HepG2 (cell line): ENCODE measurements at regions not wholly inside any gene's neighbourhood (a gene's known extent, or its start where the extent isn't known, plus 50 kb on each side); places are given as distances from the start of the nearest gene placed in this dataset.

ENCODE experiments used
- ATAC-seq: fragments of 200-7000 bp; cut with Tn5 transposase; 3 replicates; pipeline ENCODE4 v1.9.1; 2020; ENCODE audit warnings: mild to moderate bottlenecking, moderate library complexity
- BruUV-seq: library from RNA; stranded (reverse); fragments of 400-500 nt; replicated peaks from 2 replicates; lab custom pipeline; 2021; lab: Mats Ljungman, UMichigan
- CTCF ChIA-PET: fragments of 300-600 bp; formaldehyde crosslinking; extraction: SDS; loops from one replicate; lab custom pipeline; 2021; ENCODE audit warnings: low total read pairs, inconsistent platforms, low intra/inter-chr PET ratio; lab: Yijun Ruan, JAX
- POLR2A ChIA-PET: fragments of 350-600 bp; sonication (Branson Sonifier 250); formaldehyde crosslinking; loops from one replicate; lab custom pipeline; 2020; ENCODE audit warnings: antibody characterized with exemption, inconsistent platforms; lab: Yijun Ruan, JAX
- DNase-seq: peaks from one replicate; pipeline ENCODE4 v3.0.0-alpha.2; 2015; ENCODE audit warnings: low spot score
- FAIRE-seq: peaks from 3 replicates; lab custom pipeline; 2011; peaks lifted over from hg19 to GRCh38; lab: Jason Lieb, UNC
- H2AFZ ChIP-seq: one replicate; pipeline ENCODE4 v1.6.1; 2011; ENCODE audit warnings: low read length, inconsistent platforms
- H3K27ac ChIP-seq: fragments of 300-600 bp; 3 replicates; pipeline ENCODE4 v1.8.0; 2011; ENCODE audit warnings: mixed run types, mild to moderate bottlenecking, mixed read lengths, low read length, inconsistent platforms; ENCODE audit not compliant: insufficient read depth; ENCODE audit errors: extremely low read length
- H3K27me3 ChIP-seq, 2 experiments: fragments of 200-600 bp in 1 of 2; 2 replicates in 1 of 2; 3 replicates in 1 of 2; pipeline versions ENCODE4 v1.6.0 to v1.8.0; 2011; ENCODE audit warnings: low read length in 2 of 2, mild to moderate bottlenecking in 2 of 2, moderate library complexity in 2 of 2, inconsistent platforms in 1 of 2; ENCODE audit not compliant: insufficient read depth in 2 of 2, control insufficient read depth in 1 of 2
- H3K36me3 ChIP-seq, 2 experiments: fragments of 200-600 bp in 1 of 2; replicated peaks in 1 of 2; 2 replicates in 1 of 2; 3 replicates in 1 of 2; pipeline versions ENCODE4 v1.5.1 to v1.8.0; 2011; ENCODE audit warnings: low read length in 2 of 2, inconsistent platforms in 1 of 2; ENCODE audit not compliant: insufficient read depth in 2 of 2, control insufficient read depth in 1 of 2
- H3K4me1 ChIP-seq: 2 replicates; pipeline ENCODE4 v1.5.1; 2012; ENCODE audit warnings: low read length, inconsistent platforms; ENCODE audit not compliant: insufficient read depth
- H3K4me2 ChIP-seq: 2 replicates; pipeline ENCODE4 v1.6.0; 2011; ENCODE audit warnings: low read depth, low read length, inconsistent platforms
- H3K4me3 ChIP-seq, 3 experiments: fragments of 200-600 bp in 1 of 3; sonication (generic), shearing (Covaris generic) in 1 of 3; replicated peaks in 1 of 3; 2 replicates each; pipeline ENCODE4 v1.5.1; 2011 to 2016; ENCODE audit warnings: low read length in 3 of 3, inconsistent platforms in 2 of 3, low read depth in 2 of 3, mild to moderate bottlenecking in 2 of 3, control low read depth in 1 of 3, mixed read lengths in 1 of 3; ENCODE audit not compliant: insufficient read depth in 1 of 3
- H3K79me2 ChIP-seq: one replicate; pipeline ENCODE4 v1.6.1; 2011; ENCODE audit warnings: low read length, inconsistent platforms; ENCODE audit not compliant: insufficient read depth
- H3K9ac ChIP-seq: 2 replicates; pipeline ENCODE4 v1.6.0; 2011; ENCODE audit warnings: mild to moderate bottlenecking, low read depth, low read length, inconsistent platforms; ENCODE audit not compliant: insufficient read depth
- H3K9me3 ChIP-seq: 2 replicates; pipeline ENCODE4 v1.5.1; 2012; ENCODE audit warnings: mild to moderate bottlenecking, low read length
- H4K20me1 ChIP-seq: 2 replicates; pipeline ENCODE4 v1.6.0; 2011; ENCODE audit warnings: inconsistent platforms, mild to moderate bottlenecking, low read length, moderate library complexity; ENCODE audit not compliant: insufficient read depth
- ATF7-NPFF ChIP-seq: sonication (generic); formaldehyde crosslinking; IDR thresholded peaks from 2 replicates; pipeline ENCODE4 v1.8.1; 2023; ENCODE audit warnings: mild to moderate bottlenecking, low read depth, missing genetic modification reagents, moderate library complexity
- KMT2A ChIP-seq: sonication (generic); formaldehyde crosslinking; IDR thresholded peaks from 2 replicates; pipeline ENCODE4 v1.4.0; 2020; ENCODE audit warnings: missing genetic modification reagents
- MYC ChIP-seq: sonication (generic); formaldehyde crosslinking; IDR thresholded peaks from 2 replicates; pipeline ENCODE4 v1.9.0; 2021; ENCODE audit warnings: missing genetic modification reagents, borderline replicate concordance
- RBFOX2 ChIP-seq: fragments of 200-400 bp; formaldehyde crosslinking; IDR thresholded peaks from 2 replicates; pipeline ENCODE4 v1.6.1; 2017; ENCODE audit warnings: low read depth, mild to moderate bottlenecking, low read length
- TBP ChIP-seq: sonication (generic); formaldehyde crosslinking; IDR thresholded peaks from 2 replicates; pipeline ENCODE4 v1.5.0; 2020; ENCODE audit warnings: missing genetic modification reagents
- TBX3 ChIP-seq: fragments of 450-650 bp; IDR thresholded peaks from 2 replicates; pipeline ENCODE4 v1.6.1; 2017; ENCODE audit warnings: antibody characterized with exemption, mild to moderate bottlenecking, inconsistent platforms, borderline replicate concordance
- TRIM24 ChIP-seq: sonication (generic); formaldehyde crosslinking; IDR thresholded peaks from 2 replicates; pipeline ENCODE4 v1.8.0; 2022; ENCODE audit warnings: mild to moderate bottlenecking, missing genetic modification reagents
- ZNF20 ChIP-seq: sonication (generic); formaldehyde crosslinking; IDR thresholded peaks from 2 replicates; pipeline ENCODE4 v1.4.0; 2020; ENCODE audit warnings: mild to moderate bottlenecking, moderate library complexity, missing genetic modification reagents
- ZNF530 ChIP-seq: sonication (generic); formaldehyde crosslinking; IDR thresholded peaks from 2 replicates; pipeline ENCODE4 v1.5.0; 2020; ENCODE audit warnings: low read depth, mild to moderate bottlenecking, missing genetic modification reagents
- ZNF546 ChIP-seq: sonication (generic); formaldehyde crosslinking; conservative IDR thresholded peaks from 2 replicates; pipeline ENCODE4 v1.8.1; 2023; ENCODE audit warnings: mild to moderate bottlenecking, missing genetic modification reagents
- ZNF670 ChIP-seq: sonication (generic); formaldehyde crosslinking; IDR thresholded peaks from 2 replicates; pipeline ENCODE4 v1.8.0; 2022; ENCODE audit warnings: mild to moderate bottlenecking, missing genetic modification reagents, borderline replicate concordance
- ZNF782 ChIP-seq: sonication (generic); formaldehyde crosslinking; IDR thresholded peaks from 2 replicates; pipeline ENCODE4 v1.4.0; 2020; ENCODE audit warnings: missing genetic modification reagents, mild to moderate bottlenecking, borderline replicate concordance
- WGBS: methylation state at CpG from one replicate; pipeline ENCODE4 v1.1.6; 2017; ENCODE audit warnings: low lambda C conversion rate; 5-methylcytosine and 5-hydroxymethylcytosine counted together
- in situ Hi-C: cut with HindIII; loops from 2 replicates; pipeline ENCODE4 v1.10.0; 2017; ENCODE audit warnings: low pct_unique_long_range_greater_than_20kb; ENCODE audit not compliant: extremely low pct_ligation_motif_present
- intact Hi-C: fragments of 100-400 bp; cut with micrococcal nuclease; formaldehyde crosslinking; loops from one replicate; pipeline ENCODE4 v1.10.0; 2022; ENCODE audit not compliant: unreplicated experiment
- TF ChIP-seq, protein P1 (sequence below): sonication (generic); formaldehyde crosslinking; IDR thresholded peaks from 2 replicates; pipeline ENCODE4 v1.4.0; 2020; ENCODE audit warnings: missing genetic modification reagents, borderline replicate concordance

DNA sequence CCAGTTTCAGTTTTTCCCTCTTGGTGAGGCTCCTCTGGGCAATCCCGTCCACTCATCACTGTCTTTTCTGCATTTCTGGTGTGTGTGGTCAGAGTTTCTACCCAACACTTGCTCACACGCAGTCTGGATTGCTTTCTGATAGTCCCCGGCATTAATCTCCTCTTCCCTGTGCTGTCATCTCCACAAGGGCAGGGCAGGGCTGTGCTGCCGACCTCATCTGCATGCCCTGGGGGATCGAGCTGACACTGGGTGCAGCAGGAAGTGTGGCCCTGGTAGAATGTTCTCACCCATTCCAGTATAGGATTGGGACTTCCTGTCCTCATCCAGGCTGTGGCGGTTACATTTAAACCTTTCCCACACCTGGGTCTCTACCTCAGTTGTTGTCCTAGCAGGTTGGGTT is 80.0 kb upstream of the FAM136A start:
- Histone ChIP-seq H2AFZ (peak overlapping the region; percentile 51), H3K27me3 (peaks cover 0 to 30% of the 10 kb centered on the region in 2 experiments; a peak in 2 of 5 replicates), H3K9me3 (no peaks in the 10 kb centered on the region), H3K4me2 (no peak overlapping the region), H3K4me1 (peaks cover 21% of the 10 kb centered on the region), H3K27ac (no peak overlapping the region), H3K4me3 (no peak overlapping the region), H3K36me3 (no peaks in the 10 kb centered on the region)
- in situ Hi-C loops = no loop called here
- 23% methylated on average over 6 of the region's 6 CpGs for WGBS
- ChIA-PET CTCF (no interaction called here), POLR2A (no interaction called here)
- BruUV-seq = no TSS peak
- FAIRE-seq = no peak
- no peak for TF ChIP-seq TBP (CRISPR knock-in tag)
- TF ChIP-seq, all 625 proteins: peak for 0
- Histone ChIP-seq H4K20me1 (no peaks in the 10 kb centered on the region), H3K9ac (no peak overlapping the region), H3K79me2 (no peaks in the 10 kb centered on the region)
- DNase-seq (no peak), ATAC-seq (no peak)
- intact Hi-C loops = no loop called here

DNA sequence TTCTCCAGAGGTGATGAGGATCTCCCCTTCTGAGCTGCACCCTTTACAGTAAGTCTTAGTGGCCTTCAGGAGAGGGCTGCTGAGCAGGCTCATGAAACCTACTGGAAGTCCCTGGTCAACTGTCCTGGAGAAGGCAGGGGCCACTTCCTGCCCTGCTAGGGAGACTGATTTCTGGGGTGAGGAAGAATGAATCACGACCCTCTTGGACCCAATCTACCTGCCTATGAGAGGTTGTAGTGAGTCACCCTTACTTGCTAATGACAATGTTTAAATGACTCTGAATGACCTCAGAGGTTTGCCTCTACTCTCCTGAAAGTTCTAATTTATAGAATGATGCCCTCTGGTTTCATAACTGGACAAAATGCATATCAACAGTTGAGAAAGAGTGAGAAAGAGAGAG is 79.4 kb upstream of the FAM136A start:
- intact Hi-C loops (no loop called here), in situ Hi-C loops (no loop called here)
- POLR2A ChIA-PET = no interaction called here
- 0% methylated on average over 1 of the region's 1 CpG for WGBS
- Histone ChIP-seq H3K79me2 (no peaks in the 10 kb centered on the region), H3K4me2 (no peak overlapping the region), H3K9me3 (no peaks in the 10 kb centered on the region), H3K4me3 (no peak overlapping the region), H3K4me1 (peaks cover 21% of the 10 kb centered on the region), H2AFZ (no peak overlapping the region), H3K27ac (no peak overlapping the region), H4K20me1 (no peaks in the 10 kb centered on the region), H3K27me3 (peaks cover 0 to 24% of the 10 kb centered on the region in 2 experiments; a peak in 2 of 5 replicates), H3K36me3 (no peaks in the 10 kb centered on the region), H3K9ac (no peak overlapping the region)
- CTCF ChIA-PET = no interaction called here
- DNase-seq (no peak), ATAC-seq (no peak), FAIRE-seq (no peak)
- TF ChIP-seq ZNF530 (CRISPR knock-in tag) = no peak
- no peak for TF ChIP-seq ZNF782 (CRISPR knock-in tag)
- no peak for TF ChIP-seq MYC (CRISPR knock-in tag)
- no peak for TF ChIP-seq ZNF20
- no peak for TF ChIP-seq TBX3
- TF ChIP-seq RBFOX2 = no peak
- no peak for TF ChIP-seq ATF7-NPFF (CRISPR knock-in tag)
- TF ChIP-seq TRIM24 = no peak
- TF ChIP-seq KMT2A (CRISPR knock-in tag) = no peak
- TF ChIP-seq ZNF546 = no peak
- TF ChIP-seq, protein P1, sequence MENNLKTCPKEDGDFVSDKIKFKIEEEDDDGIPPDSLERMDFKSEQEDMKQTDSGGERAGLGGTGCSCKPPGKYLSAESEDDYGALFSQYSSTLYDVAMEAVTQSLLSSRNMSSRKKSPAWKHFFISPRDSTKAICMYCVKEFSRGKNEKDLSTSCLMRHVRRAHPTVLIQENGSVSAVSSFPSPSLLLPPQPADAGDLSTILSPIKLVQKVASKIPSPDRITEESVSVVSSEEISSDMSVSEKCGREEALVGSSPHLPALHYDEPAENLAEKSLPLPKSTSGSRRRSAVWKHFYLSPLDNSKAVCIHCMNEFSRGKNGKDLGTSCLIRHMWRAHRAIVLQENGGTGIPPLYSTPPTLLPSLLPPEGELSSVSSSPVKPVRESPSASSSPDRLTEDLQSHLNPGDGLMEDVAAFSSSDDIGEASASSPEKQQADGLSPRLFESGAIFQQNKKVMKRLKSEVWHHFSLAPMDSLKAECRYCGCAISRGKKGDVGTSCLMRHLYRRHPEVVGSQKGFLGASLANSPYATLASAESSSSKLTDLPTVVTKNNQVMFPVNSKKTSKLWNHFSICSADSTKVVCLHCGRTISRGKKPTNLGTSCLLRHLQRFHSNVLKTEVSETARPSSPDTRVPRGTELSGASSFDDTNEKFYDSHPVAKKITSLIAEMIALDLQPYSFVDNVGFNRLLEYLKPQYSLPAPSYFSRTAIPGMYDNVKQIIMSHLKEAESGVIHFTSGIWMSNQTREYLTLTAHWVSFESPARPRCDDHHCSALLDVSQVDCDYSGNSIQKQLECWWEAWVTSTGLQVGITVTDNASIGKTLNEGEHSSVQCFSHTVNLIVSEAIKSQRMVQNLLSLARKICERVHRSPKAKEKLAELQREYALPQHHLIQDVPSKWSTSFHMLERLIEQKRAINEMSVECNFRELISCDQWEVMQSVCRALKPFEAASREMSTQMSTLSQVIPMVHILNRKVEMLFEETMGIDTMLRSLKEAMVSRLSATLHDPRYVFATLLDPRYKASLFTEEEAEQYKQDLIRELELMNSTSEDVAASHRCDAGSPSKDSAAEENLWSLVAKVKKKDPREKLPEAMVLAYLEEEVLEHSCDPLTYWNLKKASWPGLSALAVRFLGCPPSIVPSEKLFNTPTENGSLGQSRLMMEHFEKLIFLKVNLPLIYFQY = no peak
- TF ChIP-seq ZNF670 (CRISPR knock-in tag) = no peak
- no TSS peak for BruUV-seq
